OCI-LY3 (cell line): ENCODE measurements at regions not wholly inside any gene's neighbourhood (a gene's known extent, or its start where the extent isn't known, plus 50 kb on each side); places are given as distances from the start of the nearest gene placed in this dataset.

Experiments used
- EZH2phosphoT487 ChIP-seq: fragments of 200-600 bp; shearing (Covaris generic); IDR thresholded peaks from 2 replicates; pipeline ENCODE4 v1.6.1; 2018; ENCODE audit warnings: antibody characterized with exemption, mixed run types, low read depth
- TF ChIP-seq, protein P1 (sequence below): fragments of 200-600, 300-600 bp; sonication (generic); IDR thresholded peaks from 2 replicates; pipeline ENCODE4 v1.5.1; 2014; ENCODE audit warnings: antibody characterized with exemption, low read length, low read depth

DNA sequence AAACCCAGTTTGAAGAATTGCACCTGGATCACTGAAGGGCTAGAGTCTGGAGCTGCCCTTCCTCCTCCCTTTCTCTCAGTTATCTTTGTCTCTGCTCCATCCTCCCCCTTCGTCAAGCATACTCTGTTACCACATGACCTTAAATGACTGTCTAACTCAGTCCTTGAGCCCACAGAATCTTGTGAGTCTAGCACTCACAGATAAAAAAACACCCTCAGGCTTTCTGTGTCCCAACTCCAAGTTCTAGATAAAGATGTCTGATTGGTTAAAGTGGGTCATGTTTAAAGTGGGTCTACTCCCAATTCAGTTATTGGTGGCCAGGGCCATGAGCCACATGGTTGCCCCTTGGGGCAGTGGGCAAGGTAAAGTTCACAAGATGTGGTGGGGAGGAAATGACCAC is 53.5 kb upstream of the CYP1B1 start:
- TF ChIP-seq, protein P1, sequence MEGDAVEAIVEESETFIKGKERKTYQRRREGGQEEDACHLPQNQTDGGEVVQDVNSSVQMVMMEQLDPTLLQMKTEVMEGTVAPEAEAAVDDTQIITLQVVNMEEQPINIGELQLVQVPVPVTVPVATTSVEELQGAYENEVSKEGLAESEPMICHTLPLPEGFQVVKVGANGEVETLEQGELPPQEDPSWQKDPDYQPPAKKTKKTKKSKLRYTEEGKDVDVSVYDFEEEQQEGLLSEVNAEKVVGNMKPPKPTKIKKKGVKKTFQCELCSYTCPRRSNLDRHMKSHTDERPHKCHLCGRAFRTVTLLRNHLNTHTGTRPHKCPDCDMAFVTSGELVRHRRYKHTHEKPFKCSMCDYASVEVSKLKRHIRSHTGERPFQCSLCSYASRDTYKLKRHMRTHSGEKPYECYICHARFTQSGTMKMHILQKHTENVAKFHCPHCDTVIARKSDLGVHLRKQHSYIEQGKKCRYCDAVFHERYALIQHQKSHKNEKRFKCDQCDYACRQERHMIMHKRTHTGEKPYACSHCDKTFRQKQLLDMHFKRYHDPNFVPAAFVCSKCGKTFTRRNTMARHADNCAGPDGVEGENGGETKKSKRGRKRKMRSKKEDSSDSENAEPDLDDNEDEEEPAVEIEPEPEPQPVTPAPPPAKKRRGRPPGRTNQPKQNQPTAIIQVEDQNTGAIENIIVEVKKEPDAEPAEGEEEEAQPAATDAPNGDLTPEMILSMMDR: no peak
- no peak for TF ChIP-seq EZH2phosphoT487
